HUES48 (cell line): ENCODE measurements at regions not wholly inside any gene's neighbourhood (a gene's known extent, or its start where the extent isn't known, plus 50 kb on each side); places are given as distances from the start of the nearest gene placed in this dataset.
"Not testable (repeated sequence)": the region's sequence is repeated elsewhere in the genome, so short reads cannot be mapped to it uniquely, and the experiment has no call there.

Experiments used
- H3K27ac ChIP-seq: one replicate; pipeline ENCODE4 v1.7.0; 2013; ENCODE audit warnings: low read depth, low read length, inconsistent platforms
- H3K27me3 ChIP-seq: 2 replicates; pipeline ENCODE4 v1.6.1; 2013; ENCODE audit warnings: mild to moderate bottlenecking, low read length; ENCODE audit not compliant: control insufficient read depth, insufficient read depth
- H3K36me3 ChIP-seq: 2 replicates; pipeline ENCODE4 v1.6.1; 2013; ENCODE audit warnings: low read length; ENCODE audit not compliant: control insufficient read depth, insufficient read depth
- H3K4me1 ChIP-seq: 2 replicates; pipeline ENCODE4 v1.6.1; 2013; ENCODE audit warnings: mild to moderate bottlenecking, low read length; ENCODE audit not compliant: control insufficient read depth, insufficient read depth
- H3K4me3 ChIP-seq: 2 replicates; pipeline ENCODE4 v1.5.1; 2013; ENCODE audit warnings: mild to moderate bottlenecking, low read depth, low read length
- H3K9ac ChIP-seq: 2 replicates; pipeline ENCODE4 v1.6.1; 2013; ENCODE audit warnings: mild to moderate bottlenecking, low read depth, low read length, moderate library complexity
- H3K9me3 ChIP-seq: 2 replicates; pipeline ENCODE4 v1.6.1; 2013; ENCODE audit warnings: low read length; ENCODE audit not compliant: control insufficient read depth, insufficient read depth

- H3K4me3 ChIP-seq, H3K36me3 ChIP-seq, H3K27ac ChIP-seq, H3K9me3 ChIP-seq, H3K27me3 ChIP-seq, H3K9ac ChIP-seq: not testable (repeated sequence)
- peaks cover 10% of the 10 kb centered on the region for H3K4me1 ChIP-seq
These were observed 452.3 kb downstream of the CD83 start for GRCh38 chr6:14569874-14570273.

GRCh38 chr6:14571001-14571400 is 453.4 kb downstream of the CD83 start:
- H3K9me3 ChIP-seq = no peaks in the 10 kb centered on the region
- no peak overlapping the region for H3K9ac ChIP-seq
- no peaks in the 10 kb centered on the region for H3K27me3 ChIP-seq
- H3K36me3 ChIP-seq = no peaks in the 10 kb centered on the region
- H3K4me1 ChIP-seq = peaks cover 10% of the 10 kb centered on the region
- no peak overlapping the region for H3K27ac ChIP-seq
- H3K4me3 ChIP-seq = no peak overlapping the region

- Histone ChIP-seq H3K9ac (no peak overlapping the region), H3K4me3 (no peak overlapping the region), H3K27me3 (no peaks in the 10 kb centered on the region), H3K36me3 (no peaks in the 10 kb centered on the region), H3K27ac (no peak overlapping the region), H3K4me1 (peaks cover 10% of the 10 kb centered on the region), H3K9me3 (no peaks in the 10 kb centered on the region)
These were observed 454.2 kb downstream of the CD83 start for GRCh38 chr6:14571746-14572145.

- Histone ChIP-seq H3K4me3 (no peak overlapping the region), H3K9me3 (no peaks in the 10 kb centered on the region), H3K36me3 (no peaks in the 10 kb centered on the region), H3K27me3 (no peaks in the 10 kb centered on the region), H3K9ac (no peak overlapping the region), H3K4me1 (peaks cover 10% of the 10 kb centered on the region), H3K27ac (no peak overlapping the region)
These were observed 455.7 kb downstream of the CD83 start for GRCh38 chr6:14573267-14573666.

GRCh38 chr6:14573703-14574290 is 456.2 kb downstream of the CD83 start:
- H3K9ac ChIP-seq = no peak overlapping the region
- H3K36me3 ChIP-seq = no peaks in the 10 kb centered on the region
- no peaks in the 10 kb centered on the region for H3K9me3 ChIP-seq
- no peaks in the 10 kb centered on the region for H3K27me3 ChIP-seq
- H3K27ac ChIP-seq = no peak overlapping the region
- H3K4me3 ChIP-seq = no peak overlapping the region
- H3K4me1 ChIP-seq = peaks cover 4% of the 10 kb centered on the region

GRCh38 chr6:14575961-14576360 is 458.4 kb downstream of the CD83 start:
- Histone ChIP-seq H3K36me3 (no peaks in the 10 kb centered on the region), H3K27ac (no peak overlapping the region), H3K27me3 (no peaks in the 10 kb centered on the region), H3K9ac (no peak overlapping the region), H3K9me3 (no peaks in the 10 kb centered on the region), H3K4me1 (no peaks in the 10 kb centered on the region), H3K4me3 (no peak overlapping the region)

- Histone ChIP-seq H3K36me3 (no peaks in the 10 kb centered on the region), H3K4me3 (no peak overlapping the region), H3K4me1 (no peaks in the 10 kb centered on the region), H3K27me3 (no peaks in the 10 kb centered on the region), H3K9ac (no peak overlapping the region), H3K27ac (no peak overlapping the region), H3K9me3 (no peaks in the 10 kb centered on the region)
These were observed 461.4 kb downstream of the CD83 start for GRCh38 chr6:14578994-14579393.

GRCh38 chr6:14582749-14583148 is 465.2 kb downstream of the CD83 start:
- Histone ChIP-seq H3K4me3 (no peak overlapping the region), H3K4me1 (no peaks in the 10 kb centered on the region), H3K36me3 (no peaks in the 10 kb centered on the region), H3K27ac (no peak overlapping the region), H3K27me3 (no peaks in the 10 kb centered on the region), H3K9ac (no peak overlapping the region), H3K9me3 (no peaks in the 10 kb centered on the region)

- no peaks in the 10 kb centered on the region for H3K9me3 ChIP-seq
- H3K4me3 ChIP-seq = no peak overlapping the region
- H3K27me3 ChIP-seq = no peaks in the 10 kb centered on the region
- no peak overlapping the region for H3K9ac ChIP-seq
- H3K27ac ChIP-seq = no peak overlapping the region
- no peaks in the 10 kb centered on the region for H3K36me3 ChIP-seq
- no peaks in the 10 kb centered on the region for H3K4me1 ChIP-seq
These were observed 466.3 kb downstream of the CD83 start for GRCh38 chr6:14583826-14584225.

GRCh38 chr6:14584450-14584849 is 466.9 kb downstream of the CD83 start:
- H3K4me3 ChIP-seq = no peak overlapping the region
- no peaks in the 10 kb centered on the region for H3K36me3 ChIP-seq

GRCh38 chr6:14585689-14586088 is 468.1 kb downstream of the CD83 start:
- Histone ChIP-seq H3K27me3 (no peaks in the 10 kb centered on the region; the same call in 1 of the 2 replicates), H3K9me3 (no peaks in the 10 kb centered on the region), H3K4me3 (no peak overlapping the region), H3K27ac (no peak overlapping the region), H3K4me1 (no peaks in the 10 kb centered on the region), H3K9ac (no peak overlapping the region), H3K36me3 (no peaks in the 10 kb centered on the region)

More at GRCh38 chr6:14584450-14584849, 466.9 kb downstream of the CD83 start:
- H3K9me3 ChIP-seq = no peaks in the 10 kb centered on the region
- no peaks in the 10 kb centered on the region for H3K27me3 ChIP-seq
- H3K27ac ChIP-seq = no peak overlapping the region
- no peak overlapping the region for H3K9ac ChIP-seq
- no peaks in the 10 kb centered on the region for H3K4me1 ChIP-seq

- Histone ChIP-seq H3K9me3 (no peaks in the 10 kb centered on the region), H3K36me3 (no peaks in the 10 kb centered on the region), H3K27me3 (no peaks in the 10 kb centered on the region; the same call in 1 of the 2 replicates), H3K9ac (no peak overlapping the region), H3K27ac (no peak overlapping the region), H3K4me1 (no peaks in the 10 kb centered on the region), H3K4me3 (no peak overlapping the region)
These were observed 471.6 kb downstream of the CD83 start for GRCh38 chr6:14589175-14589574.
